ENCODE measurements at regions not wholly inside any gene's neighbourhood (a gene's known extent, or its start where the extent isn't known, plus 50 kb on each side); places are given as distances from the start of the nearest gene placed in this dataset.
"Not testable (repeated sequence)": the region's sequence is repeated elsewhere in the genome, so short reads cannot be mapped to it uniquely, and the experiment has no call there.

DNA sequence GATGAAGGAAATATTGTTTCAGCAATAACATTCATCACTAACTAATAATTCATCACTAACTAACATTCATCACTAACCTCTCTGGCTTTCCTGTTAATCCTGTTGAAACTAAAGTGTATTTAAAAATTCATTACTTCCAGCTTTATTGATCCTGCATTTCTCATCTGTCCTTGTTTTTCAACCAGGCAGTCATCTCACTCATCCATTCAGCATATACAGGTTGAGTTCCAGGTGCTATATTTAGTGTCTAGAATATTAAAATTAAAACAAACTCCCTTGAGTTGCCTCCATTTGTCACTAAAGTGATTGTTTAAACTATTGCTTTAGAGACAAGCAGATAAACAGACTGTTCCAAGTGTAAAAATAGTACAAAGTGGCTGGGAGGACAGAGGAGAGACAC, 58.1 kb downstream of the ATXN7L3B start:
- H3K4me3 ChIP-seq (ENCODE audit: low read depth, low read length): no peak overlapping the region
- TF ChIP-seq, protein P1, sequence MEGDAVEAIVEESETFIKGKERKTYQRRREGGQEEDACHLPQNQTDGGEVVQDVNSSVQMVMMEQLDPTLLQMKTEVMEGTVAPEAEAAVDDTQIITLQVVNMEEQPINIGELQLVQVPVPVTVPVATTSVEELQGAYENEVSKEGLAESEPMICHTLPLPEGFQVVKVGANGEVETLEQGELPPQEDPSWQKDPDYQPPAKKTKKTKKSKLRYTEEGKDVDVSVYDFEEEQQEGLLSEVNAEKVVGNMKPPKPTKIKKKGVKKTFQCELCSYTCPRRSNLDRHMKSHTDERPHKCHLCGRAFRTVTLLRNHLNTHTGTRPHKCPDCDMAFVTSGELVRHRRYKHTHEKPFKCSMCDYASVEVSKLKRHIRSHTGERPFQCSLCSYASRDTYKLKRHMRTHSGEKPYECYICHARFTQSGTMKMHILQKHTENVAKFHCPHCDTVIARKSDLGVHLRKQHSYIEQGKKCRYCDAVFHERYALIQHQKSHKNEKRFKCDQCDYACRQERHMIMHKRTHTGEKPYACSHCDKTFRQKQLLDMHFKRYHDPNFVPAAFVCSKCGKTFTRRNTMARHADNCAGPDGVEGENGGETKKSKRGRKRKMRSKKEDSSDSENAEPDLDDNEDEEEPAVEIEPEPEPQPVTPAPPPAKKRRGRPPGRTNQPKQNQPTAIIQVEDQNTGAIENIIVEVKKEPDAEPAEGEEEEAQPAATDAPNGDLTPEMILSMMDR (IDR thresholded peaks at IDR 0.05; ENCODE audit: borderline replicate concordance, insufficient read depth, low read depth, low read length): no peak

DNA sequence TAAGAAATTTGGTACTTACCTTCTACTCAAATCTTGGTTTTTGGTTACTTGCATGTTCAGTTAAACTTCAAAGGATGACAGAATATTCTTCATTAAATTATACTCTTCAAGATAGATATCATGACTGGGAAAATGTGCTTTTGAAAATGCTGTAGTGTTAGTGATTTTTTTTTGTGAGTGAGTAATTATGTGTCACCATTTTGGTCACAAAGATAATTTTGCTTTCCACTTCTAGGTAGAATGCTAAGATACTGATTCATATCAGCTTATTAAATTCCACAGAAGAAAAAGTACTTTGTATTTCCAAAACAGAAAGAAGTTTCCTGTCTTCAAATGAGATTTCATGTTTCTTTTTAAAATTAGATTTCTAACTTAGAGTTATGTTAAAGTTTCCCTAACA, 61.2 kb downstream of the ATXN7L3B start:
- no peak overlapping the region for H3K4me3 ChIP-seq (ENCODE audit: low read depth, low read length)
- TF ChIP-seq, protein P1 (IDR thresholded peaks at IDR 0.05; ENCODE audit: borderline replicate concordance, insufficient read depth, low read depth, low read length): no peak

DNA sequence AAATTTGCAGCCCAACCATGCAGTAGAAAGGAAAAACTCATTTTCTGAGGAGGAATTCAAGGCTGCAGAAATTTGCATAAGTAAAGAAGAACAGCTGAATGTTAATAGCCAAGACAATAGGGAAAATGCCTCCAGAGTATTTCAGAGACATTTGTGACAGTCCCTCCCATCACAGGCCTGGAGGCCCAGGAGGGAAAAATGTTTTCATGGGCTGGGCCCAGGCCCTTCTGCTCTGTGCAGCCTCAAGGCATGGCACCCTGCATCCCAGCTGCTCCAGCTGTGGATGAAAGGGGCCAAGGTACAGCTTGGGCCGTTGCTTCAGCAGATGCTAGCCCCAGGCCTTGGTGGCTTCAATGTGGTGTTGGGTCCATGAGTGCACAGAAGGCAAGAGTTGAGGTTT, 62.3 kb downstream of the ATXN7L3B start:
- TF ChIP-seq, protein P1 (IDR thresholded peaks at IDR 0.05; ENCODE audit: borderline replicate concordance, insufficient read depth, low read depth, low read length): no peak

DNA sequence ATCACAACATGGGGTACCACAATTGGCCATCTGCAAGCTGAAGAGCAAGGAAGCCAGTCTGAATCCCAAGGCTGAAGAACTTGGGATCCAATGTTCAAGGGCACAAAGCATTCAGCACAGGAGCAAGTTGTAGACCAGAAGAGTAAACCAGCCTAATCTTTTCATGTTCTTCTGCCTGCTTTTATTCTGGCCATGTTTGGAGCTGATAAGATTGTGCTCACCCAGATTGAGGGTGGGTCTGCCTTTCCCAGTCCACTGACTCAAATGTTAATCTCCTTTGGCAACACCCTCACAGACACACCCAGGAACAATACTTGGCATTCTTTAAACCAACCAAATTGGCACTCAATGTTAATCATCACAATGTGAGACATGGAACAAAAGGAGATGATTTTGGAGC, 63.2 kb downstream of the ATXN7L3B start:
- H3K4me3 ChIP-seq (ENCODE audit: low read depth, low read length): not testable (repeated sequence)

More for the DNA sequence above, 62.3 kb downstream of the ATXN7L3B start:
- H3K4me3 ChIP-seq (ENCODE audit: low read depth, low read length): no peak overlapping the region

DNA sequence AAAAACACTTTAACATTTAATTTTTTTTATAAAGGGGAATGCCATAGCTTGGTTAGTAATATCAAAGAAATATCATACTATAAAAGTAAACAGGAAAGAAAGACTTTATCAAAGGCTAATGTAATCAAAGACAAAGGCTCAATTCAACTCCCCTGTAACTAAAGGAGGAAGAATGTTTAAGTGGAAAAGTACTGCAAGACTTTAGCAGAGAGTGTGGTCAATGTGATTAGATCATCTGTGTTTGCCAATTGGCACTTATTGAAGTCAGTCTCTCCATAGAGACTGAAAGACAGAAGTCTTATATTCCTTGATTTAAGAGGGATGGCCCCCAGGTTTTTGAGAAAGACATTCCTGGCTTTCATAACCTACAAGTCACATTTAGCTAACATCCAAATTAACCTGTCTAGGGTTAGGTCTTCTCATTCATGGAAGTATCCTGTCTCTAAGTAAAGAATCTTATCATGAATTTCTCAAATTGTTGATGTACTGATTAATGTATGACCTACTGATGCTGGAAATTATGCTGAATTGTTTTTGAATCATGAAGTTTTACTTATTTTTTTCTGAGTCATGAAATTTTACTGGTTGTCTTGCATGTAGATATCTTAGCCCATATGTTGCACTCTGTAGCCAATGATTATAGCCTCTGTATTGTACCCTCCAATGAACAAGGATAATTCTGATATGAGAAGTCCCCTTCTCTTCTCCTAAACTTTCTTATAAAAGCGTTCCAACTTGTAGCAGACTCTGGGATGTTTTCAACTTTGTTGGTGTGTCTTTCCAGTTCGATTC, 65.4 kb downstream of the ATXN7L3B start:
- TF ChIP-seq, protein P1 (IDR thresholded peaks at IDR 0.05; ENCODE audit: borderline replicate concordance, insufficient read depth, low read depth, low read length): no peak
- H3K4me3 ChIP-seq (ENCODE audit: low read depth, low read length): no peak overlapping the region

DNA sequence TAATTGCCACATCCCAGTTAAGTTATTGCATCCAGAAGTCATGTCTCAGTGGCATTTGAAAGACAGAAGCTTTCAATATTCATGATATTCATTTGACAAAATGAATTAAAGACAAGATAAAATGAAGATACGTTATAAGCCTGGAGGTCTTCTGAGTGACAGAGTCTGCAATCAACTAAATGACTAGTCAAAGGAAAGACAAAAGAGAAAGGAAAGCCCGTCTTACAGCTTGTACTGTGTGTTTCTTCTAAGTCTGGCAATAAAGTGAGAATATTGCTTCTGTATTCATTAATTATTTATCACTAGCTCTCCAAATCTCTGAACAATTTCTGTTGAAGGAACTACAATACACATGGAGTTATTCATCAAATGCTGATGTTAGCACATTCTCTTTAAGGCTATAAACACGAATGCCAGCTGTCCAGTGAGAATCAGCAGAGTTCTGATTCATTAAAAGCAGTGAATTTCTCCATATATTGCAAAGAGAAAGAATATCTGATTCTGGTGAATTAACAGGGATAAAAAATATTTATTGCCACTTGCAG, 70.7 kb downstream of the ATXN7L3B start:
- TF ChIP-seq, protein P1 (IDR thresholded peaks at IDR 0.05; ENCODE audit: borderline replicate concordance, insufficient read depth, low read depth, low read length): no peak
- no peak overlapping the region for H3K4me3 ChIP-seq (ENCODE audit: low read depth, low read length)

DNA sequence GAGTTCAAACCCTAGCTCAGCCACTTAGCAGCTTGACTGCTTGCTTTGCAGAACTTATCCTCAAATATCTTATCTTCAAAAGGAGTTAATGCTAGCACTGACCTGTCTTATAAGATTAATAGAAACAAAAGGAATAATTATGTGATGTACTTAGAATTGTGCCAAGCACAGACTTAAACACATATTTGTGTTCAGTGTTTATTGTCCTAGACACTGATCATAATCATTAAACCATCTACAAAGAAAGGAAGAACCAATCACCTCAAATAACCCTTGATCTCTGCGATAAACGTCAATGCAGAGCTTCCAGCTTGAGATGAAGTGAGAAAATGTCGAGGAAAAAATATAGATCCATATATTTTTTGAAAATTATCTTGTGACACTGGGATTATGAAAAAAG, 73.1 kb downstream of the ATXN7L3B start:
- TF ChIP-seq, protein P1 (IDR thresholded peaks at IDR 0.05; ENCODE audit: borderline replicate concordance, insufficient read depth, low read depth, low read length): no peak
- no peak overlapping the region for H3K4me3 ChIP-seq (ENCODE audit: low read depth, low read length)
